ENCODE measurements at regions not wholly inside any gene's neighbourhood (a gene's known extent, or its start where the extent isn't known, plus 50 kb on each side); places are given as distances from the start of the nearest gene placed in this dataset.

- Histone ChIP-seq H3K4me2 (ENCODE audit: low read length) (no peak overlapping the region), H3K4me1 (ENCODE audit: insufficient read depth, low read length, severe bottlenecking) (no peaks in the 10 kb centered on the region), H3K36me3 (ENCODE audit: insufficient read depth, low read length) (no peaks in the 10 kb centered on the region), H3K9me2 (ENCODE audit: low read depth, low read length) (no peaks in the 10 kb centered on the region), H3K27ac (ENCODE audit: low read depth, low read length, poor library complexity, severe bottlenecking) (no peak overlapping the region), H4K20me1 (ENCODE audit: insufficient read depth, low read length) (no peaks in the 10 kb centered on the region), H3K4me3 (ENCODE audit: low read depth, low read length, poor library complexity, severe bottlenecking) (no peak overlapping the region), H3F3A (ENCODE audit: insufficient read depth, low read length) (no peaks in the 10 kb centered on the region), H2AFZ (ENCODE audit: low read length) (no peak overlapping the region), H3K9me3 (ENCODE audit: low read length) (no peaks in the 10 kb centered on the region), H3K27me3 (ENCODE audit: insufficient read depth, low read length) (no peaks in the 10 kb centered on the region), H3K9ac (ENCODE audit: low read length) (no peak overlapping the region), H3K79me2 (ENCODE audit: insufficient read depth, low read length) (no peaks in the 10 kb centered on the region)
- TF ChIP-seq CTCF (IDR thresholded peaks at IDR 0.05; ENCODE audit: low read length) (no peak), EZH2 (IDR thresholded peaks at IDR 0.05; ENCODE audit: borderline replicate concordance, low read length) (no peak)
These were observed 856.4 kb upstream of the CELF4 start for GRCh38 chr18:38421872-38422615.

- no peaks in the 10 kb centered on the region for H3K9me3 ChIP-seq (ENCODE audit: low read length)
- H3K4me2 ChIP-seq (ENCODE audit: low read length), result no peak overlapping the region
- H3K9me2 ChIP-seq (ENCODE audit: low read depth, low read length), result no peaks in the 10 kb centered on the region
- H2AFZ ChIP-seq (ENCODE audit: low read length), result no peak overlapping the region
- no peak overlapping the region for H3K4me3 ChIP-seq (ENCODE audit: low read depth, low read length, poor library complexity, severe bottlenecking)
- no peaks in the 10 kb centered on the region for H4K20me1 ChIP-seq (ENCODE audit: insufficient read depth, low read length)
- no peak for TF ChIP-seq EZH2 (IDR thresholded peaks at IDR 0.05; ENCODE audit: borderline replicate concordance, low read length)
- no peak for TF ChIP-seq CTCF (IDR thresholded peaks at IDR 0.05; ENCODE audit: low read length)
- no peaks in the 10 kb centered on the region for H3F3A ChIP-seq (ENCODE audit: insufficient read depth, low read length)
- no peaks in the 10 kb centered on the region for H3K79me2 ChIP-seq (ENCODE audit: insufficient read depth, low read length)
- H3K9ac ChIP-seq (ENCODE audit: low read length), result no peak overlapping the region
- no peaks in the 10 kb centered on the region for H3K36me3 ChIP-seq (ENCODE audit: insufficient read depth, low read length)
- H3K27ac ChIP-seq (ENCODE audit: low read depth, low read length, poor library complexity, severe bottlenecking), result no peak overlapping the region
- no peaks in the 10 kb centered on the region for H3K27me3 ChIP-seq (ENCODE audit: insufficient read depth, low read length)
- H3K4me1 ChIP-seq (ENCODE audit: insufficient read depth, low read length, severe bottlenecking), result no peaks in the 10 kb centered on the region
These were observed 855.4 kb upstream of the CELF4 start for GRCh38 chr18:38421021-38421420.

- Histone ChIP-seq H3K27ac (ENCODE audit: low read depth, low read length, poor library complexity, severe bottlenecking) (no peak overlapping the region), H3K9me3 (ENCODE audit: low read length) (no peaks in the 10 kb centered on the region), H2AFZ (ENCODE audit: low read length) (no peak overlapping the region), H3K27me3 (ENCODE audit: insufficient read depth, low read length) (no peaks in the 10 kb centered on the region), H3F3A (ENCODE audit: insufficient read depth, low read length) (no peaks in the 10 kb centered on the region), H3K36me3 (ENCODE audit: insufficient read depth, low read length) (no peaks in the 10 kb centered on the region), H3K9me2 (ENCODE audit: low read depth, low read length) (no peaks in the 10 kb centered on the region), H3K79me2 (ENCODE audit: insufficient read depth, low read length) (no peaks in the 10 kb centered on the region), H3K4me3 (ENCODE audit: low read depth, low read length, poor library complexity, severe bottlenecking) (no peak overlapping the region), H4K20me1 (ENCODE audit: insufficient read depth, low read length) (no peaks in the 10 kb centered on the region), H3K9ac (ENCODE audit: low read length) (no peak overlapping the region), H3K4me2 (ENCODE audit: low read length) (no peak overlapping the region), H3K4me1 (ENCODE audit: insufficient read depth, low read length, severe bottlenecking) (no peaks in the 10 kb centered on the region)
- TF ChIP-seq EZH2 (IDR thresholded peaks at IDR 0.05; ENCODE audit: borderline replicate concordance, low read length) (no peak), CTCF (IDR thresholded peaks at IDR 0.05; ENCODE audit: low read length) (no peak)
These were observed 855.0 kb upstream of the CELF4 start for GRCh38 chr18:38420611-38421010.
